A673 (cell line): ENCODE measurements at regions not wholly inside any gene's neighbourhood (a gene's known extent, or its start where the extent isn't known, plus 50 kb on each side); places are given as distances from the start of the nearest gene placed in this dataset.

Experiments used
- BruUV-seq: library from RNA; stranded (reverse); fragments of 400-500 nt; replicated peaks from 2 replicates; lab custom pipeline; 2021; lab: Mats Ljungman, UMichigan
- CTCF ChIA-PET: fragments of 300-600 bp; sonication (Branson Sonifier 250); formaldehyde crosslinking; loops from one replicate; lab custom pipeline; 2022; ENCODE audit warnings: antibody characterized with exemption; lab: Charles Lee
- POLR2A ChIA-PET: fragments of 300-600 bp; sonication (Branson Sonifier 250); formaldehyde crosslinking; loops from one replicate; lab custom pipeline; 2022; ENCODE audit warnings: antibody characterized with exemption; ENCODE audit not compliant: low non-redundant PET; lab: Charles Lee
- DNase-seq: peaks from one replicate; pipeline ENCODE4 v3.0.0-alpha.2; 2015; ENCODE audit warnings: low spot score
- H3K27ac ChIP-seq: fragments of 200-600 bp; sonication (generic); 2 replicates; pipeline ENCODE4 v1.5.1; 2016; ENCODE audit warnings: mixed run types, low read depth, mild to moderate bottlenecking, mixed read lengths, antibody characterized with exemption, low read length; ENCODE audit not compliant: poor library complexity, severe bottlenecking
- H3K27me3 ChIP-seq: fragments of 200-600 bp; sonication (generic); replicated peaks from 2 replicates; pipeline ENCODE4 v1.6.1; 2017; ENCODE audit warnings: mixed run types, low read depth, mild to moderate bottlenecking, mixed read lengths, antibody characterized with exemption, low read length; ENCODE audit not compliant: insufficient read depth, poor library complexity
- H3K36me3 ChIP-seq: fragments of 200-600 bp; sonication (generic); 2 replicates; pipeline ENCODE4 v1.6.1; 2016; ENCODE audit warnings: mixed run types, mild to moderate bottlenecking, mixed read lengths, antibody characterized with exemption, low read length; ENCODE audit not compliant: insufficient read depth, poor library complexity, severe bottlenecking
- H3K4me1 ChIP-seq: fragments of 200-600 bp; sonication (generic); 2 replicates; pipeline ENCODE4 v1.6.1; 2017; ENCODE audit warnings: mixed run types, mild to moderate bottlenecking, mixed read lengths, antibody characterized with exemption, low read length; ENCODE audit not compliant: insufficient read depth, poor library complexity, severe bottlenecking
- H3K4me3 ChIP-seq: fragments of 200-600 bp; sonication (generic); 2 replicates; pipeline ENCODE4 v1.5.1; 2016; ENCODE audit warnings: low read depth, mixed run types, mild to moderate bottlenecking, mixed read lengths, low read length; ENCODE audit not compliant: poor library complexity, severe bottlenecking
- H3K9me3 ChIP-seq: fragments of 200-600 bp; sonication (generic); 2 replicates; pipeline ENCODE4 v1.6.1; 2016; ENCODE audit warnings: mixed run types, low read depth, mild to moderate bottlenecking, mixed read lengths, antibody characterized with exemption, low read length; ENCODE audit not compliant: poor library complexity, severe bottlenecking
- CTCF ChIP-seq: fragments of 300-800, 200-600 bp; sonication (generic); conservative IDR thresholded peaks from 2 replicates; pipeline ENCODE4 v1.5.1; 2017; ENCODE audit warnings: low read depth, mild to moderate bottlenecking, antibody characterized with exemption, low read length, moderate library complexity, mixed read lengths
- EZH2 ChIP-seq: fragments of 200-600 bp; sonication (generic); IDR thresholded peaks from 2 replicates; pipeline ENCODE4 v1.6.1; 2017; ENCODE audit warnings: borderline replicate concordance, low read depth, mild to moderate bottlenecking, mixed read lengths, antibody characterized with exemption, low read length; ENCODE audit not compliant: poor library complexity, severe bottlenecking
- intact Hi-C: fragments of 100-400 bp; cut with micrococcal nuclease; formaldehyde crosslinking; loops from one replicate; pipeline ENCODE4 v1.10.0; 2022; ENCODE audit not compliant: unreplicated experiment

GRCh38 chr4:81903212-81903611, 431.5 kb upstream of the RASGEF1B start:
- Histone ChIP-seq H3K36me3 (no peaks in the 10 kb centered on the region), H3K9me3 (no peaks in the 10 kb centered on the region), H3K4me1 (no peaks in the 10 kb centered on the region), H3K27ac (no peak overlapping the region), H3K4me3 (no peak overlapping the region), H3K27me3 (no peaks in the 10 kb centered on the region)
- BruUV-seq: no TSS peak
- DNase-seq: no peak
- intact Hi-C loops: no loop called here
- TF ChIP-seq EZH2 (no peak), CTCF (no peak)
- POLR2A ChIA-PET: no interaction called here
- CTCF ChIA-PET: no interaction called here

GRCh38 chr4:81898862-81899504, 427.3 kb upstream of the RASGEF1B start:
- intact Hi-C loops: no loop called here
- CTCF ChIA-PET: no interaction called here
- no peak for TF ChIP-seq EZH2
- no peak for TF ChIP-seq CTCF

GRCh38 chr4:81896936-81897335, 425.2 kb upstream of the RASGEF1B start:
- H3K27me3 ChIP-seq: no peaks in the 10 kb centered on the region
- no TSS peak for BruUV-seq
- intact Hi-C loops: no loop called here
- H3K4me1 ChIP-seq: no peaks in the 10 kb centered on the region
- CTCF ChIA-PET: no interaction called here
- no peak overlapping the region for H3K27ac ChIP-seq
- no peaks in the 10 kb centered on the region for H3K9me3 ChIP-seq
- H3K36me3 ChIP-seq: no peaks in the 10 kb centered on the region
- H3K4me3 ChIP-seq: no peak overlapping the region
- POLR2A ChIA-PET: no interaction called here
- TF ChIP-seq CTCF: no peak
- TF ChIP-seq EZH2: no peak
- DNase-seq: no peak

More at GRCh38 chr4:81898862-81899504, 427.3 kb upstream of the RASGEF1B start:
- Histone ChIP-seq H3K4me3 (no peak overlapping the region), H3K9me3 (no peaks in the 10 kb centered on the region), H3K4me1 (no peaks in the 10 kb centered on the region), H3K36me3 (no peaks in the 10 kb centered on the region), H3K27ac (no peak overlapping the region), H3K27me3 (no peaks in the 10 kb centered on the region)
- no peak for DNase-seq
- POLR2A ChIA-PET: no interaction called here
- BruUV-seq: no TSS peak
